NCI-H524 (cell line): ENCODE measurements at regions not wholly inside any gene's neighbourhood (a gene's known extent, or its start where the extent isn't known, plus 50 kb on each side); places are given as distances from the start of the nearest gene placed in this dataset.
"Not testable (repeated sequence)": the region's sequence is repeated elsewhere in the genome, so short reads cannot be mapped to it uniquely, and the experiment has no call there.

Experiments
- DNase-seq, 2 experiments: peaks; one replicate each; lab custom pipeline; 2025; lab: John Stamatoyannopoulos, UW

DNA sequence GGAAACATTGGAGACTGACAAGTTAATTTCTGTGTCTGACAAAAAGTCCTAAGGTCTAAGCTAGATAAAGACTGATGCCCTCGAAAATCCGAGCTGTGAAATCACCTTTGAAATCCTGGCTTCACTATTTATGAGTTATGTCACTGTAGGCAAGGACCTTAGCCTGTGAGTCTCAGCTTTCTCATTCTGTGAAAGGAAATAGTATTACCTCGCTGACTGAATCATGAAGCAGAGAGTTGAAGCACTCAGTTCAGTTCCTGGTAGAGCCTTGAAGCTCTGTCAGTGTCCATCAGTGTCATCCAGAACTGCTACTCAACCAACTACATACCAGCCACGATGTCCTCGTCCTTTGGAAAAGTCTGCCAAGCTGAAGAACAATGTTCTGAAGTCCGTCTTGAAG lies 1025.6 kb upstream of the GYPC start:
- no peak for DNase-seq

DNA sequence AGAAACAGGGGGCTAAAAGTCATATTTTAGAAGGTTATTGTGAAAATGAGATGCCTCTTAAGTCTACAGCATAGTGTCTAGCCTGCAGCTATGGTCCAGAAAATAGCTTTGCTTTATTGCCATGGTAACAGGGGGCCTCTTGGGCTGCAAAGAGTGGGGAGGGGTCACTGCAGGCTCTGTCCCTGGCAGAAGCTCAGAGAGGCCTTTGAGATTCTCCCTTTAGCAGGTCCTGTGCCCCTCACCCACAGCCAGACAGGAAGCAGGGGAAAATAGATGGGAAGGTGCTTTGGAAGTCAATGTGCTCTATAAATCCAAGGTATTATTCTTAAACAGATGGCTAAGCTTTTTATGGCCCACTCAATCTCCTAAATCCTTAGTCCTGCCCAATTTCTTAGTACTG lies 1021.3 kb upstream of the GYPC start:
- peak; percentile 86 to 93 for DNase-seq

DNA sequence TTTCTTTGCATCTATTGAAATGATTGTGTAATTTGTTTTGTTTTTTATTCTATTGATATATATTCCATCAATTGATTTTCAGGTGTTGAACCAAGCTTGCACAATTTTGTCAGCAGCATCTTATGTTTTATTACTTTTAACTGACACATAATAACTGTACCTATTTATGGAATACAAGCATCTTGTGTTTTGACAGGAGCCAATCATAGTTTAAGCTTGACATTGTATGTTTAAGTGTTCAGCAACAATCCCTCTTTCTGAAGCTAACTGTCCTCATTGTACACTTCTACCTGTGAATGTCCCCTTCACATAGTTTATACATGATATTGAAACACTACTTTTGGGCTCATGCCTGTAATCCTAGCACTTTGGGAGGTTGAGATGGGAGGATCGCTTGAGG lies 1017.6 kb upstream of the GYPC start:
- DNase-seq, result no peak

DNA sequence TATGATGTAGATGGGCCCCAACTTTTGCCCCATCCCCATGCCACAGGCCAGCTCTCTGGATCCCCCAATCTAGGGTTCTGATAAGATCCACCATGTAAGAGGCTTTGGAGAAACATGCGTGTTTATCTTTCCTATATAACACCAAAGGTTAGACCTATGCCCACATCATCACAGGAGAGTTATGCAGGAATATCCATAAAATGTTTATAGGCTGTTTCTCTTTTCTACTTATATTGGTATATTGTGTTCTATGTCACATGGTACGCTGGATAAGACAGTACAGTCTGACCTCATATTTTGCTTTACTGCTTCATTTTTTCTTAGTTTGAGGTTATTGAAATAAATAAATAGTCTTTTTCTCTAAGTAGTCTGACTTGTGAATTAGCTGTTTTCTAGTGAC lies 1013.9 kb upstream of the GYPC start:
- no peak for DNase-seq

DNA sequence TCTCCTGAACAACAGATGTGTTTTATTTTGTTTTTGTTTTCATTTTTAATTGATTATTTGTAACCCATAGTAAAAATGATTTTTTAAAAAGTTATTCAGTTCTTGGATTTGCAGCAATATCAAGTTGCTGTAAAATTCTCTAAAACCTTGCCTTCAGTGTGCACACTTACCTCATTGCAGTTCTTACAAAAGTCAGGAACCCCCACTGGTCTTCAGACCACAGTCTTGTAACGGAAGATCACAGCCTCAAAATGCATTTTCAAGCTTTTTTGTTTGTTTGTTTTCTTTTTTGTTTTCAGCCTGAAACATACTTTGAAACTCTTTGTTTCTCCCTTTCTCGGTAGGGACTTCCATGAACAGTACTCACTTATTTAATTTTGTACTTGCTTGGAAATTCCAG lies 1012.8 kb upstream of the GYPC start:
- no peak for DNase-seq

DNA sequence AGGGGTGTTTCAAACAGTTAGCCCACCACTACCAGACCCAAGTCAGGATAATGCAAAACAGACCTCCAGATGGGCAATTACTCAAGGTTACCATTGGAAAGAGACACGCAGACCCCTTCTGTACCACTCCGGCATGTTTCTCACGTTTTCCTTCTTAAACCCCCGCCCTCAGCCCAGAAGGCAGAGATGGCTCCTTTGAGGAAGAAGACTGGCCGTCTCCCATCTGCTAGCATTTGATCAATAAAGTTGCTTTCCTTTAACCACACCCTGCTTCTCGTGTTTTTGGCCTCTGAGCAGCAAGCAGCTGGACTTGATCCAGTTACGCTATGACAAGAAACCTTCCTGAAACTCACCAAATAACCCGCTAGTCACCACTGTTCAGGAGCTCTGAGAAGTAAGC lies 1012.4 kb upstream of the GYPC start:
- DNase-seq, result peak in 1 of 2 experiments; percentile 15

DNA sequence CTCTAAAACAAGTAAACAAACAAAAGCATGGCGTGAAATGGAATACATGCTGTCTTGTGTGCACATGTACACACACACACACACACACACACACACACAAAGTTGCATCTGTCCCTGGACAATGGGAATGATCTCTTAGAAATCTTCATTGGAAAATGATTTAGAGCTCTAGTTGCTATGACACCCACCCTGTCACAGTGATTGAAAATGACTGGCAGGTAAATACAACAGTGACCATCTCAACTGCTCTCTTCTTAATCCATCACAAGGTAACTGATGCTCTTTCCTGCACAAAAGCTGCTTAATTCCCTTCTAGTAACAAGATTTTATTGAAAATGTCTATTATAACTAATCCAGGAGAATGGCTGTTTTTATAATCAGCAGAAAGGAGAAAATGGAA lies 1011.7 kb upstream of the GYPC start:
- DNase-seq, result no peak

DNA sequence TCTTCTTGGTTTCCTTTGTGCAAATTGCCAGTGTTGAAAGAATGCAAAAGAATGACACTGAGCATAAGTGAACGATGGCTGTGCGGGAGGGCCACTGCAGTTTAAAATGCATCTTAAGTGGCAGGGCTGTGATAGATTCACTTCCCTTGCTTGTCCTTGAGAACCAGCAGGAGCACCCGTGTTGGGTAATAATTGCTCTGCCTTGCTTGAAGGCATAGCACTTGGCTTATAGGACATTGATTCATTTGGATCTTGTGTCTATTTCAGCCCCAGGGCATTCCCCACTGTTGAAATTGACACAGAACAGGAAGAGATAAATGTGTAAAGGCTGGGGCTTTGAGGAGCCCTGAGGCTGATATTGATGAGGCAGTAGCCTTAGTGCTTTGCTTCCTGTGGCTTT lies 1003.7 kb upstream of the GYPC start:
- DNase-seq, result no peak

DNA sequence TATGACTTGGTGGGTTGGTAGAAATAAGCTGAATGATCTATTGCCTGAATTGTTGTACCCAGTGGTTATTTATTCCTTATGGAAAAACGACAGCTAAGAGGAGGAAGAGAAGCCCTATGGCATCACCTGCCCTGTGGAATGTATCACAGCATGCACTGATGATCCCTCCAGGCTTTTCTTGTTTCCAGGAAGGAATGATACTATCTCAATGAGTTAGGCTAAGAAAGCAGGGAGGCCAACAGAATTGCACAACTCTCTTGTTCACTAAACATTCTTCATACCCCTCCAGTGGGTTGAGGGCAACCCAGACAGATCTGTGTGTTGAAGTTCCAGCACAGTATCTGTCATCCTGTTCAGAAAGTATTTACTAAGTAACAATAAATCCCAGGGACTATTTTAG lies 1001.7 kb upstream of the GYPC start:
- no peak for DNase-seq

DNA sequence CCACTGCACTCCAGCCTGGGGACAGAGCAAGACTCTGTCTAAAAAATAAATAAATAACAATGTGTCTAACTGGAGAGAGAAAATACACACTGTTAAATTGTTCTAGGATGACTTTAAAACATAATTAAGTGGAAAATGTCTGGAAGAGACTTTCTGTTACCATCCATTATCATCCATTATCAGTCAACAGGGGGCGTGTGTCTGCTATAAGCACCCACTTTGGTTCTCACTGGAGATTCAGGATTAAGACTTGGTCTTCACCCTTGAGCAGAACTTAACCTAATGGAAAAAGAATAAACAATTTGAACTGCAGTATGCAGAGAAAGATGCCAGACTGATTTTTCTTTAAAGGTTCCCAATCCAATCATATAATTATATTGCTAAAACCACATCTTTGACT lies 999.8 kb upstream of the GYPC start:
- no peak for DNase-seq

DNA sequence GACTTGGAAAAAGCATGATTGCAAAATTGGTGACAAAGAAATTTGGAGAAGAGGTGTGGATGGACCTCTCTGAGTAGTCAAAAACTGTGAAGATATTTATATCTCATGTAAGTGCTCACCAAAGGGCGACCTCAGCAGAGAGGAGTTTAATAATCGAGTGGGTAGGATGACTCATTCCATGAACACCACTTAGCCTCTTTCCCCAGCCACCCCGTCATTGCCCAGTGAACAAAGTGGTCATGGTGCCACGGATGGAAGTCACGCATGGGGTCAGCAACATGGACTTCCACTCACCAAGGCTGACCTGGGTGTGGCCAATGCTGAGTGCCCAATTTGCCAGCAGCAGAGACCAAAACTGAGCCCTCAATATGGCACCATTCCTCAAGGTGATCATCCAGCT lies 997.4 kb upstream of the GYPC start:
- no peak for DNase-seq

DNA sequence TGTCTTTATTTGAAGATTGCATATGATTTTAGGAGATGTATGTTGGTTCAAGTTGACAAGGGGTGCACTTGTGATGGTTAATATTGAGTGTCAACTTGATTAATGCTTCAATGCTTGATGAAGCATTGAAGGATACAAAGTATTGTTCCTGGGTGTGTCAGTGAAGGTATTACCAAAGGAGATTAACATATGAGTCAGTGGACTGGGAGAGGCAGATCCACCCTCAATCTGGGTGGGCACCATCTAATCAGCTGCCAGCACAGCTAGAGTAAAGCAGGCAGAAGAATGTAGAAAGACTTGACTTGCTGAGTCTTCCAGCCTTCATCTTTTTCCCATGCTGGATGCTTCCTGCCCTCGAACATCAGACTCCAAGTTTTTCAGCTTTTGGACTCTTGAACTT lies 995.6 kb upstream of the GYPC start:
- not testable (repeated sequence) for DNase-seq

DNA sequence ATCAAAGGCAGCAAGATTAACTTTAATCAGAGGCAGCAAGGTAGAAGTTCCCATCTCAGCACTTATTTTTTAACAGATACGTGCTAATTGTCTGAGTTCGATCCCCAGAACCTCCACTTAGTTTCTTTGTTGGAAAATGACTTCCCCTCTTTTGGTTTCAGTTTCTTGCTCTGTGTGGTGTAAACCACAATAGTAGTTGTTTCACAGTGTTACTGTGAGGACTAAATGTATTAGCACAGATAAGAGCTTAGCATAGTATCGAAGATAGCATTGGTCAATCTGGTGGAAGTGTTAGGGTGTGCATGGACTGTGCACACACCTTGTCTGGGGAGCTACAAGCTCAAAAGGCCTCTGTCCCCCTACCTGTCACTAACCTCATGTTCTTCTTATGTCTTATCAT lies 988.3 kb upstream of the GYPC start:
- no peak for DNase-seq

DNA sequence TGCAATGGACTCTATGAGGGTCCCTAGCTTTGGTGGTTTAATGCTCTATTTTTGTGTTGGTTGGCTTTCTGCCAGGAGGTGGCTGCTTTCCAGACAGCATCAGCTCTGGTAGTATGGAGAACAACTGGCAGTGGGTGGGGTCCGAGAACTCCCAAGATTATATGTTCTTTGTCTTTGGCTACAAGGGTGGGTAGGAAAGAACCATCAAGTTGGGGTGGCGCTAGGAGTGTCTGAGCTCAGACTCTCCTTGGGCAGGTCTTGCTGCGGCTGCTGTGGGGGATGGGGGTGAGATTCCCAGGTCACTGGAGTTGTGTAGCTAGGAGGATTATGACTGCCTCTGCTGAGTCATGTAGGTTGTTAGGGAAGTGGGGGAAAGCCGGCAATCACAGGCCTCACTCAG lies 976.1 kb upstream of the GYPC start:
- no peak for DNase-seq

DNA sequence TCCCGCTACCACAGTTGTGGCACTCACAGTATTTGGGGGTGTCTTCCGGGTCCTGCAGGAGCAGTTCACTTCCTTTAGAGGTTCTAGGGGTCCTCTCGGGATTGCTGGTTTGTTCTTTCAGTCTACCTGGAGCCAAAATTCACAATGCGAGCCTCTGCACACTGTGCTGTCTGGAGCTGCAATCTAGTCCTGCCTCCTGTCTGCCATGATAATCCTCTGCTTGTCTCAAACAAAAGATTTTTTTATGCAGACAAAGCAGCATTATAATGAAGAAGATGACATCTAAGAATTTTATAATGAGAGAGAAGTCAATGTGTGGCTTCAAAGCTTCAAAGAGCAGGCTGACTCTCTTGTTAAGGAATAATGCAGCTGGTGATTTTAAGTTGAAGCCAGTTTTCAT lies 975.1 kb upstream of the GYPC start:
- no peak for DNase-seq

DNA sequence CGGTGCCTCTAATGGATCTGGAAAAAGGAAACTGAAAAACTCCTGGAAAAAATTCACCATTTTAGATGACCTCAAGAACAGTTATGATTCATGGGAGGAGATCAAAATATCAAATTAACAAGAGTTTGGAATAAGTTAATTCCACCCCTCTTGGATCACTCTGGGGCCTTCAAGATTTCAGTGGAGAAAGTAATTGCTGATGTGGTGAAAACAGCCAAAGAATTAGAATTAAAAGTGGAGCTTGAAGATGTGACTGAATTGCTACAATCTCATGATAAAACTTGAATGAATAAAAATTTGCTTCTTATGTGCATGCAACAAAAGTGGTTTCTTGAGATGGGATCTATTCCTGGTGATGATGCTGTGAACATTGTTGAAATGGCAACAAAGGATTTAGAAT lies 974.4 kb upstream of the GYPC start:
- no peak for DNase-seq

DNA sequence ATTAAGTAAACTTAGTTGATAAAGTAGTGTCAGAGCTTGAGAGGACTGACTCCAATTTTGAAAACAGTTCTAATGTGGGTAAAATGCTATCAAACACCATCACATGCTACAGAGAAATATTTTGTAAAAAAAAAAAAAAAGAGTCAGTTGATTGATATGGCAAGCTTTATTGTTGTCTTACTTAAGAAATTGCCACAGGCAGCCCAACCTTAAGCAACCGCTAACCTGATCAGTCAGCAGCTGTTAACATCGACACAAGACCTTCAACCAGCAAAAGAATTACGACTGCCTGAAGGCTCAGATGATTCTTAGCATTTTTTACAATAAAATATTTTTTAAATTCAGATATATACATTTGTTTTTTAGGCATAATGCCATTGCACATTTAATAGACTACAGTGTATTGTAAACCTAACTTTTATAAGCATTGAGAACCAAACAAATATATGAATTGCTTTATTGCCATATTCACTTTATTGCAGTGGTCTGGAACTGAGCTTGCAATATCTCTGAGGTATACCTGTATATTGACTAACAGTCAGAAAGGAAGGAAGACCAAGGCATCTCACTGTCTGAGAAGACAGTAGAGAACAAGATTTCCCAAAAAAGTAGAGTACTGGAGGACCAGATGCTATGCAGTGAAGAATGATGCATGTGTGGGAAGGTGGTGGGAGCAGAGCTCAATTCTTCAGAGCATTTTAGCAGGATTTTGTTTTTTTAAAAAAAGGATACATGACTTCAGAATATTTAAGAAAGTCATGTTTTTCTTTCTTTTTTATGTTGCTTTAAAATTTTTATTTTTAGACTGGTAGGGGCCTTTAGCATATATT lies 973.8 kb upstream of the GYPC start:
- DNase-seq, result no peak

DNA sequence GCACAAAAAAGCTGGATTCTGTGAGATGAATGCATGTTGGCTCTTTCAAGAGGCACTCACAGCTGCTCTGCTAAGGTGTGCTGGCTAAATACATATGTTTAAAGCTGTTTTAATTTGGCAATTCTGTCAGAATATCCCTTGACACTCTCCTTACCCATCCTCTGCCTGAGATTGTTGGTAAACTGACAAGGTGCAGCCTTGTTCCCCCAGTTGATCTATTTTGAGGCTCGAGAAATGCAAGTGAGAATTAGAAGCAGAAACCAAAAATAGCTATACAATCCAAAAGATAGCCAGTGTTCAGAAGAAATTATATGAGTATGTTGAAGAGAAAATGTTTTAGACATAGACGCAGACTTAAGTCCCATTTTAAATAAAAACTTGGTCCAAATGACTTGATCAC lies 971.7 kb upstream of the GYPC start:
- DNase-seq, result no peak

DNA sequence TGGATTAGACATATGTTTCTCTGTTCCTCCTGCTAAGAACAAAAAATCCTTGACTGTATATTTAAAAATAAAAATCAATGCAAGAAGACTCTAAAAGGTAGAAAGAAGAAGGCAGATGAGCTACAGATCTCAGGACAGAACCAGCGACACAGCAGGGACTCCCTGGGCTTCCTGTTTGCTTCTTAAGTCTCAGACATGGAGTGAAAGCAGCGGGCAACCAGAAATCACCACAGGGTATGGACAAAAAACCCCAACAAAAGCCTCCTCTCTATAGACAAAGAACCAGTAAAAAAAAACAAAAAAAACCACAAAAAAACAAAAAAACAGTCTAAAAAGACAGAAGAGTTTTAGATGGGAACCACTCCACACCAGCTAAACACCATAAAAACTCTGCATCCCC lies 971.0 kb upstream of the GYPC start:
- DNase-seq, result no peak

DNA sequence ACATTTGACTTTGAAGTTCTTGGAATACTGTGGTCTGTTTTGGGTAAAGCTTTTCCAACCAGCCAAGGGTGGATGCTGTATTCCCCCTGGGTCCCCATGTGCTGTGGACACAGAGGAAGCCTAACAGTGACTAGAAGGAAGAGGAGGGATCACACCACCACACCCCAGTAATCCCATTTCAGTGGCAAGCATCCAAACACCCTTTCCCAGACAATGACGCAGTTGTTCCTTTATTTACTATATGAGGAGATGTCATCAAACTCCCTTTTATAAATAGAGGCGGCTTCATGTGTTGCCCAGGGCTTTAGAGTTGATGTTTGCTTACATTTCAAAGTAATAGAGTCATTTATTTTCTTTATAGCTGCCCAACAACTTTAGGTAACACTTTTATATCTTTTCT lies 959.4 kb upstream of the GYPC start:
- DNase-seq, result no peak

DNA sequence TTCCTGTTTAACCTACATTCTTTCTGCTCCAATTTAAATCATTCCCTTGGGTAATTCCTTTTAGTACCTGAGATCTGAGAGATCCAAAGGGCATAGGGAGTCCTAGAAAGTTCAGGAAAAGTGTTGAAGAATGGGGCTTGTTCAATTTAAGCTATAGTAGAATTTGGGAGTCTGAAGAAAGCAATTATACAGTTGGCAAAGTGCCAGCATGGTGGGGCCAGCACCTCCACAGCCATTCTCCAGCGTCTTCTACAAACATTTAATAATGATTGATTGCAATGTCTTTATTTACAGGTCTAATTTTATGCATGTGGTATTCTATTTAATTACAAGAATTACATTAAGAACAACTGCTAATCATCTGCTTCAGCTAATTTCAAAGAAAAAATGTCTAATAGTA lies 957.7 kb upstream of the GYPC start:
- no peak for DNase-seq

DNA sequence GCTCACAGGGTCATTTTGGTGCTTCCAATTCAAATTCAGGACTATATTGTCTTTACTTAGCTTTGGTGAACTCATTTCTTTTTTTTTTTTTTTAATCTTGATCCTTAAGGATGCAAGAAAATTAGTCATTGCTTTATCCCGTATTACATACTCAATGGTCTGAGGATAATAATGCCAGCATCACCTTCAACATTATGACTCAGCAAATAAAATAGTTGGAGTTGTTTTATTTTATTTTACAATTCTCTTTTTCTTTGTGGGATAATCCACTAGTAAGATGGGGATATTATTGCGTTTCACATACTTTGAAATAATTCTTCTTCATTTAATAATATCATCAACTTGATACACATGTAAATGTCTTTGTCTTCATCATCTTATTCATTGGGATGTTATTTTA lies 954.9 kb upstream of the GYPC start:
- no peak for DNase-seq

DNA sequence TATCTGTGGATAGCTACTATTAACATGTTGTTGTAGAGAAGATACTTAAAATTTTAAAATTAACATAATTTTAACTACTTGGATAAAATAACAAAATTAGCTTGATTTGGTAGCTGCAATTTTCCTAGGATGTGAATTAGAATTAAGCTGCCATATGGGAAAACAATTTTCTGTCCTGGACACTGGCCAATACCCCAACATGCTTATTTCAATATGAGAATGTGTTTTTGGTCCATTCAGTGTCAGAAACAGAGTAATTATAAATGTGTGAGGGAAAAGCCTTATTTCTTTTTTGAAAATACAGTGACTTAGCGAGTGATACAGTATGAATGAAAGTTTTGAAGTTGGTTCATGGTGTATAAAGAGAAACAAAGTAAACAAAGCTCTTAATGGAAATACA lies 948.3 kb upstream of the GYPC start:
- DNase-seq, result peak in 1 of 2 experiments; percentile 19

DNA sequence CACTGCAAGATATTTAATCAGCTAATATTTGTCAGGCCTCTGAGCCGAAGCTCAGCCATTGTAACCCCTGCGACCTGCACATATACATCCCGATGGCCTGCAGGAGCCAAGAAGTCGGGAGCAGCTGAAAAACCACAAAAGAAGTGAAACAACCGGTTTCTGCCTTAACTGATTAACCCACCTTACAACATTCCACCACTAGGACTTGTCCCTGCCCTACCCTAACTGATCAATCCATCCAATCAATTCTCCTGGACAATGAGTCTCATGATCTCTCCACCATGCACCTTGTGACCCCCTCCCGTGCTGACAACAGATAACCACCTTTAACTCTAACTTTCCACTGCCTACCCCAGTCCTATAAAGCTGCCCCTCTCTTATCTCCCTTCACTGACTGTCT lies 945.4 kb upstream of the GYPC start:
- DNase-seq, result no peak

DNA sequence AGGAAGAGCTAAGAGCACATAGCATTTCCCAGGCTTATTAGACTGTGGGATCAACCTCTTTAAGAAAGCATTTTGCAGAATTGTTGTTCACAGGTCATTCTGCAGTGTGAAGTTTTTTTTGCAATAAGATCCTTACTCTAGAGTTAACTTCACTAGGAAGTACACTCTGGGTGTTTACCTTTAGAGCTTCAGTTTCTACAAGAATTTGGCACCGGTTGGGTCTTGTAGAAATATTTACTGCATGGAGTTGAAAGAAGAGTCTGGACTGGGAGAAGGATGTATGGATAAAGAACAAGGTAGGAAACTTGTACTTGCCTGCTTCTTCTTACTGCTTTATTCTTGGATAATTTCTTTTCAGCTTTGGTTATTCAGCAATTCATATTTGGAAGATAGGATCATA lies 944.9 kb upstream of the GYPC start:
- no peak for DNase-seq
